ENCODE measurements at regions not wholly inside any gene's neighbourhood (a gene's known extent, or its start where the extent isn't known, plus 50 kb on each side); places are given as distances from the start of the nearest gene placed in this dataset.

- H3K4me3 ChIP-seq = no peak overlapping the region
- intact Hi-C loops (cut with DNase I) = no loop called here
- no peak overlapping the region for H3K27ac ChIP-seq
- no peaks in the 10 kb centered on the region for H3K36me3 ChIP-seq
- H3K9me3 ChIP-seq = no peaks in the 10 kb centered on the region
- TF ChIP-seq EP300 (IDR thresholded peaks at IDR 0.05) (no peak), POLR2A (IDR thresholded peaks at IDR 0.05) (no peak), CTCF (IDR thresholded peaks at IDR 0.05) (no peak)
- WGBS, 3 donors = 91 to 97% (median 95%) methylated on average over 14 of the region's 14 CpGs
- no peak for DNase-seq
- H3K4me1 ChIP-seq (ENCODE audit: insufficient read depth) = no peaks in the 10 kb centered on the region
- H3K27me3 ChIP-seq = no peaks in the 10 kb centered on the region
Observed at GRCh38 chr2:128690431-128690830, 371.8 kb upstream of the HS6ST1 start.

DNA sequence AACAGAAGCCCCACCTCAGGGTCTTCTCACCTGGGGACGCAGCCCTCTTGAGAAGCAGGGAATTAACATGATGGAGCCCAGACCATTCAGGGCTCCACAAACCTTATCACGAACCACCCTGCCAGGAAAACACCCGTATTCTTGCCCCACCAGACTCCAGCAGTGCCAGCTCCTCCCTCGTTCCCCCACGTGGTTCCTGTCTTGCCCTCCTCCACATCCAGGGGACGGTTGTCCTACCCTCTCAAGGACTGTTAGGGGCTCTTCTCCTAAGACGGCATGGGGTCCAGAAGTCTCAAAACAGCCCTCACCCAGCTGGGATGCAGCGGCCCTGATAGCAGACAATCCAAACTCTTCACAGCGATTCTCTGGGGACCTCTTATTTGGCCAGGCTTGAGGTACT, 372.2 kb upstream of the HS6ST1 start:
- Histone ChIP-seq H3K36me3 (no peaks in the 10 kb centered on the region), H3K4me3 (no peak overlapping the region), H3K4me1 (ENCODE audit: insufficient read depth) (no peaks in the 10 kb centered on the region), H3K27me3 (no peaks in the 10 kb centered on the region), H3K9me3 (no peaks in the 10 kb centered on the region), H3K27ac (no peak overlapping the region)
- intact Hi-C loops (cut with DNase I) = no loop called here
- no peak for TF ChIP-seq POLR2A (IDR thresholded peaks at IDR 0.05)
- DNase-seq = no peak
- WGBS, 3 donors = 81 to 90% (median 88%) methylated on average over 9 of the region's 9 CpGs

DNA sequence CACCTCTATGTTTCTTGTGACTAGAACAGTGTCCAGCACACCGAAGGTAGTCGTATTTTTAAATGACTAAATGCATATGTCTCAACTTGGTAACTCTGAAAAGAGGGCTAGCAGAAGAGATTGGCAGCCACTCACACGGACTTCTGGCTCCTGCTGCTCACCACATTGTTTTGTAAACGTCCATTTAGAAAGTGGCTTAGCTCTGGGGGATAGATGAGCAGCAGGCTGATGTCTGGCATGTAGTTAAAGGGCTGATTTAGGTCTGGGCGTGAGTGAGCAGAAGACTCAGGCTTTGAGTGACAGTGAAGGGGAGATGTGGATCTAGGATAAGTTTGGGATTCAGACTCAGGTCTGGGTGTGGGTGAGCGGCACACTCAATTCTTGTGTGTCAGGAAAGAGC, 372.9 kb upstream of the HS6ST1 start:
- WGBS, 3 donors = 68 to 70% (median 68%) methylated on average over 6 of the region's 6 CpGs
- H3K9me3 ChIP-seq = no peaks in the 10 kb centered on the region
- no peak overlapping the region for H3K4me3 ChIP-seq
- no peak overlapping the region for H3K27ac ChIP-seq
- DNase-seq = no peak
- no peaks in the 10 kb centered on the region for H3K36me3 ChIP-seq
- H3K4me1 ChIP-seq (ENCODE audit: insufficient read depth) = no peaks in the 10 kb centered on the region
- intact Hi-C loops (cut with DNase I) = no loop called here
- no peaks in the 10 kb centered on the region for H3K27me3 ChIP-seq
- TF ChIP-seq POLR2A (IDR thresholded peaks at IDR 0.05) (no peak), EP300 (IDR thresholded peaks at IDR 0.05) (no peak), CTCF (IDR thresholded peaks at IDR 0.05) (no peak)

DNA sequence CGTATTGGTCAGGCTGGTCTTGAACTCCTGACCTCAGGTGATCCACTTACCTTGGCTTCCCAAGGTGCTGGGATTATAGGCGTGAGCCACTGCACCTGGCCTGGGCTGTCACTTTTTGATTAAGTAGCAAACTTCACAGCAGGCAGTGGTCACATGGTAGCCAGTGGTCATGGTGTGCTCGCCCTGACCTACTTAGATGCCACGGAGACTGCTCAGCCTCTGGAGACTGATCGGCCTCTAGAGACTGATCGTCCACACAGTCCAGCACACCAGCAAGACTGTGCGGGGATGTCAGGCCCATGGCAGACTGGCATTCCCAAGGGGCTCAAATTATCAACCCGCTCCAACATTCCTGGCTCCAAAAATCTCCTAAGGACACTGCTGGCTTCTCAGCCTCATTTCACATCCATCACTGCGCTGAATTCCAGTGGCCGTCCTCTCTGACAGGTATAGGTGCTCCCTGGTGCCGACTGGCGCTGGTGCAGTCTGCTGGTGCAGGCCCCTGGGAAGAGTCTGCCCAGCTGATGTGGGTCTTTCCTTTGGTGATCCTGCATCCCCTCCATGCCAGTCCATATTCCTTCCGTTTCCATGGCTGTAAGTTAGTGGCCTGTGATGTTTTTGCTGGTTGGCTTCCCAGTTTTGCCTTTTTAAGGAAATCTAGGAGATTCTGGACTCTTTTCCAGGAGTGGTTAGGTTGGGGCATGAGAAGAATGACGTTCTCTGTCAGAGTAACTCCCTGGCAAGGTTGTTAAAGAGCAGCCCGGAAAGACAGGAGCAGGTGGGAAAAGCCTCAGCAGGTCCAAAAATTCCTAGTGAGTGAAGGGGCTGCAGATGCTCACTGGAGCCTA, 374.5 kb upstream of the HS6ST1 start:
- H3K4me1 ChIP-seq (ENCODE audit: insufficient read depth) = no peaks in the 10 kb centered on the region
- H3K9me3 ChIP-seq = no peaks in the 10 kb centered on the region
- H3K36me3 ChIP-seq = no peaks in the 10 kb centered on the region
- no peak for TF ChIP-seq CTCF (IDR thresholded peaks at IDR 0.05)
- TF ChIP-seq POLR2A (IDR thresholded peaks at IDR 0.05) = no peak
- no peak for TF ChIP-seq EP300 (IDR thresholded peaks at IDR 0.05)
- DNase-seq = no peak
- no peak overlapping the region for H3K27ac ChIP-seq
- H3K4me3 ChIP-seq = no peak overlapping the region
- intact Hi-C loops (cut with DNase I) = no loop called here
- WGBS, 3 donors = 70 to 82% (median 75%) methylated on average over 15 of the region's 15 CpGs
- no peaks in the 10 kb centered on the region for H3K27me3 ChIP-seq

DNA sequence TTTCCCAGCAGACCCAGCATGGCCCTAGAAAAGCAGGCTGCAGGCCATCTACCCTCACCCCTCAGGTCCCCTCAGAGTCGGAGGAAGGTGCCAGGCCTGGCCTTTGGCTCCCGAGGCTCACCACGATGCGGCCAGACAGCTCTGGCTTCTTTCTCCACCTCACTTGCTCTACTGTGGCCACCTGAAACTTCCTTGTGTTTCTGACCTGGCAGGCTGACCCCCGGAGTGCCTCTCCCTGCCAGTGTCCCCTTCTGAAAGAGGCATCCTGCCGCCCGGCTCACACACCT, 375.0 kb upstream of the HS6ST1 start:
- no peak for DNase-seq
- H3K27me3 ChIP-seq = no peaks in the 10 kb centered on the region
- no peaks in the 10 kb centered on the region for H3K36me3 ChIP-seq
- TF ChIP-seq POLR2A (IDR thresholded peaks at IDR 0.05) = no peak
- no peak for TF ChIP-seq EP300 (IDR thresholded peaks at IDR 0.05)
- TF ChIP-seq CTCF (IDR thresholded peaks at IDR 0.05) = no peak
- WGBS, 3 donors = 64% methylated on average over 7 of the region's 7 CpGs
- H3K4me3 ChIP-seq = no peak overlapping the region
- H3K27ac ChIP-seq = no peak overlapping the region
- no peaks in the 10 kb centered on the region for H3K9me3 ChIP-seq
- no peaks in the 10 kb centered on the region for H3K4me1 ChIP-seq (ENCODE audit: insufficient read depth)
- intact Hi-C loops (cut with DNase I) = no loop called here

Measured in ovary (tissue), 7 donors.